Panc1 (cell line): ENCODE measurements at regions not wholly inside any gene's neighbourhood (a gene's known extent, or its start where the extent isn't known, plus 50 kb on each side); places are given as distances from the start of the nearest gene placed in this dataset.

Source experiments
- ATAC-seq: fragments of 200-7000 bp; cut with Tn5 transposase; 2 replicates; pipeline ENCODE4 v1.9.1; 2020; ENCODE audit warnings: mild to moderate bottlenecking, moderate library complexity
- BruUV-seq: library from RNA; stranded (reverse); fragments of 400-500 nt; replicated peaks from 2 replicates; lab custom pipeline; 2021; lab: Mats Ljungman, UMichigan
- CTCF ChIA-PET: fragments of 300-600 bp; sonication (Branson Sonifier 250); formaldehyde crosslinking; loops from one replicate; lab custom pipeline; 2022; ENCODE audit warnings: antibody characterized with exemption; lab: Charles Lee
- POLR2A ChIA-PET: fragments of 300-600 bp; sonication (Branson Sonifier 250); formaldehyde crosslinking; loops from one replicate; lab custom pipeline; 2022; ENCODE audit warnings: antibody characterized with exemption; lab: Charles Lee
- DNase-seq: peaks from one replicate; pipeline ENCODE4 v3.0.0-alpha.2; 2010; ENCODE audit warnings: low read depth, low spot score
- H3K27ac ChIP-seq: 2 replicates; pipeline ENCODE4 v1.5.1; 2011; ENCODE audit warnings: mild to moderate bottlenecking, low read length, inconsistent platforms
- H3K27me3 ChIP-seq: fragments of 200-500 bp; sonication (Bioruptor generic); 2 replicates; pipeline ENCODE4 v1.6.0; 2014; ENCODE audit warnings: low read length, inconsistent platforms; ENCODE audit not compliant: control insufficient read depth, insufficient read depth
- H3K36me3 ChIP-seq: fragments of 200-500 bp; sonication (Bioruptor generic); 2 replicates; pipeline ENCODE4 v1.5.1; 2014; ENCODE audit warnings: inconsistent platforms, mild to moderate bottlenecking, low read length, moderate library complexity; ENCODE audit not compliant: control insufficient read depth, insufficient read depth
- H3K4me1 ChIP-seq: 2 replicates; pipeline ENCODE4 v1.5.1; 2011; ENCODE audit warnings: inconsistent platforms, mild to moderate bottlenecking, low read length, moderate library complexity; ENCODE audit not compliant: control insufficient read depth, insufficient read depth
- H3K4me3 ChIP-seq, 2 experiments: 2 replicates each; pipeline ENCODE4 v1.5.1; 2011 to 2012; ENCODE audit warnings: low read depth in 2 of 2, low read length in 2 of 2, mild to moderate bottlenecking in 2 of 2, inconsistent platforms in 1 of 2, moderate library complexity in 1 of 2
- H3K9me3 ChIP-seq: fragments of 200-500 bp; sonication (Bioruptor generic); 2 replicates; pipeline ENCODE4 v1.5.1; 2014; ENCODE audit warnings: low read depth, mild to moderate bottlenecking, inconsistent platforms, low read length, moderate library complexity; ENCODE audit not compliant: control insufficient read depth, insufficient read depth
- CTCF ChIP-seq: fragments of 450-650 bp; IDR thresholded peaks from 2 replicates; pipeline ENCODE4 v1.5.1; 2017; ENCODE audit warnings: mild to moderate bottlenecking
- POLR2AphosphoS5 ChIP-seq: IDR thresholded peaks from 2 replicates; pipeline ENCODE4 v1.6.1; 2012; ENCODE audit warnings: mild to moderate bottlenecking, low read depth, low read length, moderate library complexity
- REST ChIP-seq, 2 experiments: IDR thresholded peaks; 2 replicates each; pipeline ENCODE4 v1.6.1; 2011 to 2012; ENCODE audit warnings: low read depth in 2 of 2, control low read depth in 1 of 2, low read length in 1 of 2, mild to moderate bottlenecking in 1 of 2, moderate library complexity in 1 of 2; ENCODE audit not compliant: insufficient read depth in 1 of 2
- SIN3A ChIP-seq: IDR thresholded peaks from 2 replicates; pipeline ENCODE4 v1.6.1; 2012; ENCODE audit warnings: low read depth, mild to moderate bottlenecking, low read length, moderate library complexity, borderline replicate concordance; ENCODE audit not compliant: insufficient read depth
- TCF7L2 ChIP-seq: IDR thresholded peaks from 2 replicates; pipeline ENCODE4 v1.6.1; 2011; ENCODE audit warnings: mild to moderate bottlenecking, low read depth, low read length, inconsistent platforms
- in situ Hi-C: cut with HindIII; loops from 2 replicates; pipeline ENCODE4 v1.10.0; 2016; ENCODE audit warnings: low sequenced_read_pairs, low pct_unique_long_range_greater_than_20kb
- intact Hi-C: fragments of 100-400 bp; cut with micrococcal nuclease; formaldehyde crosslinking; loops from one replicate; pipeline ENCODE4 v1.10.0; 2022; ENCODE audit not compliant: unreplicated experiment

GRCh38 chr6:149190224-149190831, 127.2 kb upstream of the TAB2 start:
- no peak for ATAC-seq
- CTCF ChIA-PET = interaction anchor here (0.6 kb wide), 1 partner anchor 102 kb away, joined by 11 read pairs; no protein-coding TSS in a partner anchor
- TF ChIP-seq CTCF (peak; percentile 32), POLR2AphosphoS5 (no peak), REST (IDR thresholded peaks at IDR 0.05; ENCODE audit: insufficient read depth in 1 of 2, low read depth in 2 of 2, low read length in 1 of 2) (no peak)
- no TSS peak for BruUV-seq
- Histone ChIP-seq H3K4me3 (no peak overlapping the region), H3K27ac (no peak overlapping the region), H3K27me3 (no peaks in the 10 kb centered on the region), H3K9me3 (no peaks in the 10 kb centered on the region), H3K4me1 (no peaks in the 10 kb centered on the region), H3K36me3 (no peaks in the 10 kb centered on the region)
- intact Hi-C loops (no loop called here), in situ Hi-C loops (no loop called here)
- DNase-seq = peak; percentile 2
- POLR2A ChIA-PET = no interaction called here

DNA sequence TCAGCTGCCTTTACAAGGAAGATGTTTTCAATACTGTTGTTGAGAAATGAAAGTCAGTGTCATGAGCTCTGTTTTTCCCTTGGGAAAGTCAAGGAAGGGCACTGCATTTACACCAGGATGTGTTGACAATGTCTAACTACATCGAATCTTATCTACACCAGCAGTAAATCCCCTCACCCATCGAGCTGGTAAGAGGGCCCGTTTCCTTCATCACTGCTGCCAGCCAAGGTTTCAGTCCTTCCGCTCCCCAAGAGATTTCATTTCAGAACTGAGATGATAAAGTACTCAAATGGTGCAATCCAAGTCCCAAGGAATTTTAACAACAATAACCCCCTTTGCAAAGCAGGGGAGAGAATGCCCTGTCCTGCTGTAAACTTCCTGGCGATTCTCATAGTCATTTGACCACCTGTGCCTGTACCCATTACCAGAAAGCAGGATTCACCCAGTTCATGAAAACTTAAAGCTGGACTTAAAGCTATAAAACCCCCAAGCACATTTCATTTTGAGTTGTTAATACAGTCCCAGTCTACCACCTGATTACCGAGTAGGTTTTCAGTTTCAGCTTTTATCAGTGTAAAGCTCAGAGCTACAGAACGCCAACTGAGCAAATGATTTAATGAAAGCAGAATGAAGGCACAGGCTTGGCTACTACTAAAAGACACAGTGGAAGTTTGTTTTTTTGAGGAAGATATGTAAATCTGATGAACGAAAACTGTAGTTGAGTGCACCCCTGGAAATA, 122.5 kb upstream of the TAB2 start:
- in situ Hi-C loops = no loop called here
- no peaks in the 10 kb centered on the region for H3K4me1 ChIP-seq
- DNase-seq = no peak
- intact Hi-C loops = no loop called here
- ChIA-PET POLR2A (interaction anchor here (0.5 kb wide), 1 partner anchor 130 kb away, joined by 5 read pairs; no protein-coding TSS in a partner anchor), CTCF (interaction anchor here (0.6 kb wide), 1 partner anchor 237 kb away, joined by 5 read pairs; no protein-coding TSS in a partner anchor)
- BruUV-seq = no TSS peak
- H3K36me3 ChIP-seq = no peaks in the 10 kb centered on the region
- no peaks in the 10 kb centered on the region for H3K9me3 ChIP-seq
- H3K4me3 ChIP-seq = no peak overlapping the region
- no peaks in the 10 kb centered on the region for H3K27me3 ChIP-seq
- ATAC-seq = no peak
- H3K27ac ChIP-seq = no peak overlapping the region
- TF ChIP-seq SIN3A (no peak), TCF7L2 (no peak), REST (IDR thresholded peaks at IDR 0.05; ENCODE audit: insufficient read depth in 1 of 2, low read depth in 2 of 2, low read length in 1 of 2) (no peak)
